ENCODE measurements at regions not wholly inside any gene's neighbourhood (a gene's known extent, or its start where the extent isn't known, plus 50 kb on each side); places are given as distances from the start of the nearest gene placed in this dataset.

GRCh38 chr4:44025376-44026020 is 423.1 kb downstream of the KCTD8 start:
- no peaks in the 10 kb centered on the region for H3K4me1 ChIP-seq (replicated peaks in 1 of 2)
- no peaks in the 10 kb centered on the region for H3K27me3 ChIP-seq
- no peak overlapping the region for H3K27ac ChIP-seq
- no peak overlapping the region for H3K4me3 ChIP-seq
- DNase-seq, result no peak
- H3K9me3 ChIP-seq (replicated peaks in 1 of 3), result no peaks in the 10 kb centered on the region
- H3K36me3 ChIP-seq (replicated peaks in 1 of 2), result no peaks in the 10 kb centered on the region
- intact Hi-C loops (cut with DNase I), result no loop called here
- WGBS, 4 donors, result 59 to 79% (median 72%) methylated on average over 3 of the region's 3 CpGs
- TF ChIP-seq CTCF (IDR thresholded peaks at IDR 0.05), result no peak
- TF ChIP-seq POLR2A (IDR thresholded peaks at IDR 0.05), result no peak

- H3K4me1 ChIP-seq (replicated peaks in 1 of 2), result no peaks in the 10 kb centered on the region
- no peaks in the 10 kb centered on the region for H3K27me3 ChIP-seq
- TF ChIP-seq CTCF (IDR thresholded peaks at IDR 0.05) (no peak), POLR2A (IDR thresholded peaks at IDR 0.05) (no peak)
- H3K36me3 ChIP-seq (replicated peaks in 1 of 2), result no peaks in the 10 kb centered on the region
- 76 to 83% (median 77%) methylated on average over 2 of the region's 2 CpGs for WGBS, 4 donors
- H3K9me3 ChIP-seq (replicated peaks in 1 of 3), result peaks cover 0 to 3% (median 0%) of the 10 kb centered on the region in 3 donors
- intact Hi-C loops (cut with DNase I), result no loop called here
- H3K27ac ChIP-seq, result no peak overlapping the region
- DNase-seq, result no peak
- no peak overlapping the region for H3K4me3 ChIP-seq
These were observed 409.8 kb downstream of the KCTD8 start for GRCh38 chr4:44038811-44039210.

- H3K27ac ChIP-seq, result no peak overlapping the region
These were observed 402.1 kb downstream of the KCTD8 start for GRCh38 chr4:44046491-44046890.

DNA sequence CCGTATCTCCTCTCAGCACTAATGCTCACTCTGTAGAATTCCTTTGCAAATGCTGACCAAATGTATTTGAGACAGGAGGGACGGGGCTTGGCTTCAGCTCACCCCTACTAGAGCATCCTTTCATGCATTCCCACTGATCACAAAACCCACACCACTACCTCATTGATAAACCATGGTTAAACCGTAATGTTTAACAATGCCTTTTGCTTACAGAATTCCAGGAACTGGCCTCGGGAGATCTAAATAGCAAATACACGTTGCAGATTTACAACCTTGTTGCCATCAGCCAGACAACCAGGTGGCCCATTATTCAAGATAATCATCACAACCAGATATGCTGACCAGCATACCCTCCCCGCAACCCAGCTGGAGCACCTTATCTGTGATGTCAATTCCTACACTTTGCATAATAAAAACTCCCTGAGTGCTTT is 391.9 kb downstream of the KCTD8 start:
- WGBS, 4 donors, result 37 to 39% (median 38%) methylated on average over 6 of the region's 6 CpGs
- intact Hi-C loops (cut with DNase I), result no loop called here
- TF ChIP-seq POLR2A (IDR thresholded peaks at IDR 0.05) (no peak), CTCF (IDR thresholded peaks at IDR 0.05) (no peak)

More at GRCh38 chr4:44046491-44046890, 402.1 kb downstream of the KCTD8 start:
- Histone ChIP-seq H3K4me3 (no peak overlapping the region), H3K9me3 (replicated peaks in 1 of 3) (peaks cover 0 to 3% (median 0%) of the 10 kb centered on the region in 3 donors), H3K27me3 (no peaks in the 10 kb centered on the region), H3K4me1 (replicated peaks in 1 of 2) (no peaks in the 10 kb centered on the region), H3K36me3 (replicated peaks in 1 of 2) (no peaks in the 10 kb centered on the region)
- intact Hi-C loops (cut with DNase I), result no loop called here
- TF ChIP-seq POLR2A (IDR thresholded peaks at IDR 0.05), result no peak
- TF ChIP-seq CTCF (IDR thresholded peaks at IDR 0.05), result no peak
- no peak for DNase-seq
- 60 to 75% (median 67%) methylated on average over 4 of the region's 4 CpGs for WGBS, 4 donors

More for the DNA sequence above, 391.9 kb downstream of the KCTD8 start:
- Histone ChIP-seq H3K4me1 (replicated peaks in 1 of 2) (no peaks in the 10 kb centered on the region), H3K27me3 (no peaks in the 10 kb centered on the region), H3K27ac (no peak overlapping the region), H3K4me3 (no peak overlapping the region), H3K36me3 (replicated peaks in 1 of 2) (no peaks in the 10 kb centered on the region), H3K9me3 (replicated peaks in 1 of 3) (no peaks in the 10 kb centered on the region)
- no peak for DNase-seq

All from adrenal gland (tissue), 9 donors.